H1 (cell line): ENCODE measurements at regions not wholly inside any gene's neighbourhood (a gene's known extent, or its start where the extent isn't known, plus 50 kb on each side); places are given as distances from the start of the nearest gene placed in this dataset.
"Not testable (repeated sequence)": the region's sequence is repeated elsewhere in the genome, so short reads cannot be mapped to it uniquely, and the experiment has no call there.

Experiments
- POLR2AphosphoS5 ChIP-seq: IDR thresholded peaks from 2 replicates; pipeline ENCODE4 v1.6.1; 2011; ENCODE audit warnings: low read depth, low read length
- TEAD4 ChIP-seq: IDR thresholded peaks from 2 replicates; pipeline ENCODE4 v1.6.1; 2012; ENCODE audit warnings: low read depth, low read length, inconsistent platforms, mixed read lengths
- TF ChIP-seq, protein P1 (sequence below): IDR thresholded peaks from 2 replicates; pipeline ENCODE4 v1.6.1; 2012; ENCODE audit warnings: inconsistent platforms
- TF ChIP-seq, protein P2 (sequence below), 3 experiments: IDR thresholded peaks; 1 replicate in 2 of 3; 2 replicates in 1 of 3; pipeline versions ENCODE4 v1.5.1 to v1.6.1; 2011; ENCODE audit warnings: low read length in 3 of 3, mild to moderate bottlenecking in 3 of 3, inconsistent platforms in 2 of 3, low read depth in 1 of 3, moderate library complexity in 1 of 3; ENCODE audit not compliant: insufficient read depth in 1 of 3; ENCODE audit errors: control extremely low read depth in 1 of 3

DNA sequence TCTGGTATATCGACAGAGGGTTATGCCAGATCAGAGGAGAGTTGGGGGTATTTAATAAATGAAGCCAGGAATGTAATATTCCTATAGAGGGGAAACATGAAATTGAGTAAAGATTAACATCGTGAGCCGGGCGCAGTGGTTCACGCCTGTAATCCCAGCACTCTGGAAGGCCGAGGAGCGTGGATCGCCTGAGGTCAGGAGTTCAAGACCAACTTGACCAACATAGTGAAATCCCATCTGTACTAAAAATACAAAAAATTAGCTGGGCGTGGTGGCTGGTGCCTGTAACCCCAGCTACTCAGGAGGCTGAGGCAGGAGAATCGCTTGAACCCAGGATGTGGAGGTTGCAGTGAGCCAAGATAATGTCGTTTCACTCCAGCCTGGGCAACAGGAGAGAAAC, 112.4 kb upstream of the ZNF184 start:
- TF ChIP-seq TEAD4, POLR2AphosphoS5: not testable (repeated sequence)
- TF ChIP-seq, protein P1, sequence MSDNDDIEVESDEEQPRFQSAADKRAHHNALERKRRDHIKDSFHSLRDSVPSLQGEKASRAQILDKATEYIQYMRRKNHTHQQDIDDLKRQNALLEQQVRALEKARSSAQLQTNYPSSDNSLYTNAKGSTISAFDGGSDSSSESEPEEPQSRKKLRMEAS: not testable (repeated sequence)
- TF ChIP-seq, protein P2, sequence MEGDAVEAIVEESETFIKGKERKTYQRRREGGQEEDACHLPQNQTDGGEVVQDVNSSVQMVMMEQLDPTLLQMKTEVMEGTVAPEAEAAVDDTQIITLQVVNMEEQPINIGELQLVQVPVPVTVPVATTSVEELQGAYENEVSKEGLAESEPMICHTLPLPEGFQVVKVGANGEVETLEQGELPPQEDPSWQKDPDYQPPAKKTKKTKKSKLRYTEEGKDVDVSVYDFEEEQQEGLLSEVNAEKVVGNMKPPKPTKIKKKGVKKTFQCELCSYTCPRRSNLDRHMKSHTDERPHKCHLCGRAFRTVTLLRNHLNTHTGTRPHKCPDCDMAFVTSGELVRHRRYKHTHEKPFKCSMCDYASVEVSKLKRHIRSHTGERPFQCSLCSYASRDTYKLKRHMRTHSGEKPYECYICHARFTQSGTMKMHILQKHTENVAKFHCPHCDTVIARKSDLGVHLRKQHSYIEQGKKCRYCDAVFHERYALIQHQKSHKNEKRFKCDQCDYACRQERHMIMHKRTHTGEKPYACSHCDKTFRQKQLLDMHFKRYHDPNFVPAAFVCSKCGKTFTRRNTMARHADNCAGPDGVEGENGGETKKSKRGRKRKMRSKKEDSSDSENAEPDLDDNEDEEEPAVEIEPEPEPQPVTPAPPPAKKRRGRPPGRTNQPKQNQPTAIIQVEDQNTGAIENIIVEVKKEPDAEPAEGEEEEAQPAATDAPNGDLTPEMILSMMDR (IDR thresholded peaks at IDR 0.05; ENCODE audit: control extremely low read depth in 1 of 3, insufficient read depth in 1 of 3, low read depth in 1 of 3, low read length in 3 of 3): not testable (repeated sequence)
